Fibroblast of lung (primary cell): ENCODE measurements at regions not wholly inside any gene's neighbourhood (a gene's known extent, or its start where the extent isn't known, plus 50 kb on each side); places are given as distances from the start of the nearest gene placed in this dataset.
A peak's percentile ranks its signal among the peaks of the same experiment; 100 is the strongest.

ENCODE experiments used
- DNase-seq, 2 donors: peaks; one replicate each; pipeline versions ENCODE4 v3.0.0 to v3.0.0-alpha.2; 2010; ENCODE audit warnings: low read depth in 2 of 2
- H2AFZ ChIP-seq: 2 replicates; pipeline ENCODE4 v1.5.1; 2012; ENCODE audit warnings: low read length, control low read depth, inconsistent platforms
- H3K27ac ChIP-seq: 2 replicates; pipeline ENCODE4 v1.5.1; 2011; ENCODE audit warnings: low read length, control low read depth; ENCODE audit not compliant: insufficient read depth
- H3K27me3 ChIP-seq: 2 replicates; pipeline ENCODE4 v1.5.1; 2011; ENCODE audit warnings: mild to moderate bottlenecking, low read length; ENCODE audit not compliant: control insufficient read depth, insufficient read depth
- H3K36me3 ChIP-seq: 2 replicates; pipeline ENCODE4 v1.5.1; 2011; ENCODE audit warnings: low read length; ENCODE audit not compliant: control insufficient read depth, insufficient read depth
- H3K4me1 ChIP-seq: 2 replicates; pipeline ENCODE4 v1.5.1; 2011; ENCODE audit warnings: low read length; ENCODE audit not compliant: control insufficient read depth, insufficient read depth; ENCODE audit errors: extremely low read depth
- H3K4me2 ChIP-seq: 2 replicates; pipeline ENCODE4 v1.5.1; 2011; ENCODE audit warnings: low read length, control low read depth; ENCODE audit not compliant: insufficient read depth; ENCODE audit errors: extremely low read depth
- H3K4me3 ChIP-seq, 4 experiments: fragments of 200-600 bp in 1 of 4; sonication (generic) in 1 of 4; replicated peaks in 1 of 4; 2 replicates each; pipeline ENCODE4 v1.5.1; 2011 to 2016; ENCODE audit warnings: low read length in 4 of 4, low read depth in 3 of 4, mild to moderate bottlenecking in 3 of 4, control low read depth in 2 of 4, inconsistent platforms in 1 of 4, mixed read lengths in 1 of 4; ENCODE audit not compliant: insufficient read depth in 1 of 4; ENCODE audit errors: control extremely low read depth in 1 of 4
- H3K79me2 ChIP-seq: 2 replicates; pipeline ENCODE4 v1.5.1; 2012; ENCODE audit warnings: mild to moderate bottlenecking, low read length, inconsistent platforms; ENCODE audit not compliant: control insufficient read depth, insufficient read depth
- H3K9ac ChIP-seq: 2 replicates; pipeline ENCODE4 v1.5.1; 2011; ENCODE audit warnings: mild to moderate bottlenecking, low read length, control low read depth; ENCODE audit not compliant: insufficient read depth
- H3K9me3 ChIP-seq: 2 replicates; pipeline ENCODE4 v1.5.1; 2012; ENCODE audit warnings: low read depth, low read length; ENCODE audit not compliant: control insufficient read depth, insufficient read depth
- H4K20me1 ChIP-seq: 2 replicates; pipeline ENCODE4 v1.5.1; 2011; ENCODE audit warnings: low read length; ENCODE audit not compliant: control insufficient read depth, insufficient read depth; ENCODE audit errors: extremely low read depth
- CTCF ChIP-seq, 2 donors: IDR thresholded peaks in 1 of 2; conservative IDR thresholded peaks in 1 of 2; 1 replicate in 1 of 2; 2 replicates in 1 of 2; pipeline ENCODE4 v1.5.1; 2011 to 2012; ENCODE audit warnings: low read length in 2 of 2, control low read depth in 1 of 2, inconsistent platforms in 1 of 2, low read depth in 1 of 2, mild to moderate bottlenecking in 1 of 2
- EZH2 ChIP-seq: IDR thresholded peaks from 2 replicates; pipeline ENCODE4 v1.5.1; 2012; ENCODE audit warnings: low read length, control low read depth, mild to moderate bottlenecking; ENCODE audit errors: missing control alignments

DNA sequence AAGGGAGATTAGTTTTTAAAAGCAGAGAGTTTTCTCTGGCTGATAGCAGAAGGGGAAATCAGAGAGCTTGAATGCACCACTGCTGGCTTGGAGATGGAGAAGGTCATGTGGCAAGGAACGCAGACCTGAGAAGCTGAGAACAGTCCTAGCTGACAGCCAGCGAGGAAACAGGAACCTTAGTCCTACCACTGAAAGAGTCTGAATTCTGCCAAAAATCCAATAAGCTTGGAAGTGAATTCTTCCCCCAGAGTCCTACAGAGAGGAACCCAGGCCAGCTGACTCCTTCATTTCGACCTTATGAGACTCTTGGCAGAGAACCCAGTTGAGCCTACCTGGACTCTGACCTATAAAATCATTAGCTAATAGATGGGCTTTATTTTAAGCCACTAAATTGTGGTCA lies 371.9 kb upstream of the TNP1 start:
- no peaks in the 10 kb centered on the region for H3K27me3 ChIP-seq
- peaks cover 12% of the 10 kb centered on the region for H3K4me1 ChIP-seq
- H3K9me3 ChIP-seq: no peaks in the 10 kb centered on the region
- peak overlapping the region; percentile 37 for H2AFZ ChIP-seq
- no peak for DNase-seq
- TF ChIP-seq EZH2: no peak
- TF ChIP-seq CTCF (conservative IDR thresholded peaks at IDR 0.05 in 1 of 2, IDR thresholded peaks at IDR 0.05 in 1 of 2; ENCODE audit: low read depth in 1 of 2, low read length in 2 of 2): no peak
- H3K36me3 ChIP-seq: no peaks in the 10 kb centered on the region
- H3K79me2 ChIP-seq: no peaks in the 10 kb centered on the region
- H4K20me1 ChIP-seq: no peaks in the 10 kb centered on the region
- no peak overlapping the region for H3K4me3 ChIP-seq
- no peak overlapping the region for H3K9ac ChIP-seq
- H3K27ac ChIP-seq: peak overlapping the region; percentile 61
- no peak overlapping the region for H3K4me2 ChIP-seq

DNA sequence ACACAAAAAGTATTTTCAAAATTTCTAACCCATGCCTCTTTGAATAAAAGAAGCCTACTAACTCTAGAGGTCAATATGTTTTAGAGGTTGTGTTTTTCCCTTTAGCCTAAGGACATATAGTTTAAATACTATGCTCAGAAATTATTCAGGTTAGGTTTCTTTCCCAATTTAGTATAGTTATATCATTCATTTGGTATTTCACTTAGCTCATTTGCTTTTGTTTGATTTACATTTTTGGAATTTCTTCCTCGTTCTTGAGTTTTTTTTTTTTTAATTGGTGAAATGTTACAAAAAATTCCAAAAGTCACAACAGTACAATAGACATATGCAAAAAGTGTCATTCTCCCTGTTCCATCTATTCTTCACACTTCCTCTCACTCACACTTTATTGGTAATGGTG lies 371.3 kb upstream of the TNP1 start:
- peak in 1 of 2 donors; percentile 58 for DNase-seq
- H3K4me1 ChIP-seq: peaks cover 12% of the 10 kb centered on the region
- no peaks in the 10 kb centered on the region for H3K36me3 ChIP-seq
- no peaks in the 10 kb centered on the region for H3K27me3 ChIP-seq
- no peaks in the 10 kb centered on the region for H3K9me3 ChIP-seq
- no peak overlapping the region for H3K4me3 ChIP-seq
- H3K27ac ChIP-seq: peak overlapping the region; percentile 61
- no peak overlapping the region for H3K9ac ChIP-seq
- H2AFZ ChIP-seq: peak overlapping the region; percentile 37
- H3K79me2 ChIP-seq: no peaks in the 10 kb centered on the region
- H3K4me2 ChIP-seq: no peak overlapping the region
- no peak for TF ChIP-seq EZH2
- no peak for TF ChIP-seq CTCF (conservative IDR thresholded peaks at IDR 0.05 in 1 of 2, IDR thresholded peaks at IDR 0.05 in 1 of 2; ENCODE audit: low read depth in 1 of 2, low read length in 2 of 2)
- no peaks in the 10 kb centered on the region for H4K20me1 ChIP-seq

GRCh38 chr2:217228732-217229131 lies 368.9 kb upstream of the TNP1 start:
- H3K4me3 ChIP-seq: no peak overlapping the region
- H3K9ac ChIP-seq: no peak overlapping the region
- H4K20me1 ChIP-seq: no peaks in the 10 kb centered on the region
- no peaks in the 10 kb centered on the region for H3K79me2 ChIP-seq
- H2AFZ ChIP-seq: no peak overlapping the region
- peak in 1 of 2 donors; percentile 45 for DNase-seq
- H3K9me3 ChIP-seq: no peaks in the 10 kb centered on the region
- H3K27ac ChIP-seq: no peak overlapping the region
- no peak for TF ChIP-seq CTCF (conservative IDR thresholded peaks at IDR 0.05 in 1 of 2, IDR thresholded peaks at IDR 0.05 in 1 of 2; ENCODE audit: low read depth in 1 of 2, low read length in 2 of 2)
- no peak for TF ChIP-seq EZH2
- no peaks in the 10 kb centered on the region for H3K27me3 ChIP-seq
- H3K4me2 ChIP-seq: no peak overlapping the region
- H3K36me3 ChIP-seq: no peaks in the 10 kb centered on the region
- H3K4me1 ChIP-seq: peaks cover 17% of the 10 kb centered on the region
